22Rv1 (cell line): ENCODE measurements at regions not wholly inside any gene's neighbourhood (a gene's known extent, or its start where the extent isn't known, plus 50 kb on each side); places are given as distances from the start of the nearest gene placed in this dataset.

Experiments used
- ZFX ChIP-seq: fragments of 450-650 bp; IDR thresholded peaks from 2 replicates; pipeline ENCODE4 v1.6.1; 2017; ENCODE audit warnings: antibody characterized with exemption, borderline replicate concordance
- TF ChIP-seq, protein P1 (sequence below): fragments of 450-650 bp; IDR thresholded peaks from 2 replicates; pipeline ENCODE4 v1.5.1; 2017; ENCODE audit warnings: mild to moderate bottlenecking

DNA sequence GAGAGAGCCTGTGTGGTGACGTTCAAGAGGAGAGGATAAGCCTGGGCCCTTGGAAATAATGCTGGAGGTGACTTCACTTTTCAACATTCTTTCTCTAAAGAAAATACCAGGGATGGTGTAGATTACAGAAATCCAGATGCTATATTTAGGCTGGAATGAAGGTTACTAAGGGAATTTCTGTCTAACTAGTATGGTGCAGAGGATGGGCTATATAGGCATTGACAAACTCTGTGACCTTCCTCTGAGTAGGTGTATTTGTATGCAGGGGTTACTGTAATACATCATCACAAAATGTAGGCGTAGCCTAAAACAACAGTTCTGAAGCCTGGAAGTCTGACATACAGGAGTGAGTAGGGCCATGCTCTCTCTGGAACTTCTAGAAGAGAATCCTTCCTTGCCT is 155.3 kb upstream of the INHBA start:
- TF ChIP-seq, protein P1, sequence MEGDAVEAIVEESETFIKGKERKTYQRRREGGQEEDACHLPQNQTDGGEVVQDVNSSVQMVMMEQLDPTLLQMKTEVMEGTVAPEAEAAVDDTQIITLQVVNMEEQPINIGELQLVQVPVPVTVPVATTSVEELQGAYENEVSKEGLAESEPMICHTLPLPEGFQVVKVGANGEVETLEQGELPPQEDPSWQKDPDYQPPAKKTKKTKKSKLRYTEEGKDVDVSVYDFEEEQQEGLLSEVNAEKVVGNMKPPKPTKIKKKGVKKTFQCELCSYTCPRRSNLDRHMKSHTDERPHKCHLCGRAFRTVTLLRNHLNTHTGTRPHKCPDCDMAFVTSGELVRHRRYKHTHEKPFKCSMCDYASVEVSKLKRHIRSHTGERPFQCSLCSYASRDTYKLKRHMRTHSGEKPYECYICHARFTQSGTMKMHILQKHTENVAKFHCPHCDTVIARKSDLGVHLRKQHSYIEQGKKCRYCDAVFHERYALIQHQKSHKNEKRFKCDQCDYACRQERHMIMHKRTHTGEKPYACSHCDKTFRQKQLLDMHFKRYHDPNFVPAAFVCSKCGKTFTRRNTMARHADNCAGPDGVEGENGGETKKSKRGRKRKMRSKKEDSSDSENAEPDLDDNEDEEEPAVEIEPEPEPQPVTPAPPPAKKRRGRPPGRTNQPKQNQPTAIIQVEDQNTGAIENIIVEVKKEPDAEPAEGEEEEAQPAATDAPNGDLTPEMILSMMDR: no peak
- no peak for TF ChIP-seq ZFX
